GM12872 (cell line): ENCODE measurements at regions not wholly inside any gene's neighbourhood (a gene's known extent, or its start where the extent isn't known, plus 50 kb on each side); places are given as distances from the start of the nearest gene placed in this dataset.

Source experiments
- CTCF ChIP-seq: IDR thresholded peaks from 3 replicates; pipeline ENCODE4 v1.5.1; 2011; ENCODE audit warnings: low read depth, mild to moderate bottlenecking, low read length, moderate library complexity; ENCODE audit not compliant: insufficient read depth

GRCh38 chr11:90753546-90753945, 530.7 kb upstream of the CHORDC1 start:
- TF ChIP-seq CTCF: no peak

GRCh38 chr11:90747057-90747456, 524.2 kb upstream of the CHORDC1 start:
- TF ChIP-seq CTCF: no peak

DNA sequence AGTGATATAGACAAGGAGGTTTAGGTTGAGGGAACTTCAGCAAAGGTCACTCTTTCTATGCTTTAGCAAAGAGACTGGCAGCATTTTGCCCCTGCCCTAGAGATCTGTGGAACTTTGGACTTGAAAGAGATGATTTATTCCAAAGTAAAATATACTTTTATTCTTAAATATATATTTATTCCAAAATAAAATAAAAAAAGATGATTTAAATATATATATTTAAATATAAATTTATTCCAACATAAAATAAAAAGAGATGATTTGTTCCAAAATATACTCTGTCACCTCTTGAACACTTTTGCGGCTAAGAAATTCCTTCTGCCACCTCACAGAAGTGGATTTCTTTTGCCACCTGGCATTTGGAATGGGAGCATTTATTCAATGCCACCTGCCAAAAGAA, 521.3 kb upstream of the CHORDC1 start:
- TF ChIP-seq CTCF: no peak

DNA sequence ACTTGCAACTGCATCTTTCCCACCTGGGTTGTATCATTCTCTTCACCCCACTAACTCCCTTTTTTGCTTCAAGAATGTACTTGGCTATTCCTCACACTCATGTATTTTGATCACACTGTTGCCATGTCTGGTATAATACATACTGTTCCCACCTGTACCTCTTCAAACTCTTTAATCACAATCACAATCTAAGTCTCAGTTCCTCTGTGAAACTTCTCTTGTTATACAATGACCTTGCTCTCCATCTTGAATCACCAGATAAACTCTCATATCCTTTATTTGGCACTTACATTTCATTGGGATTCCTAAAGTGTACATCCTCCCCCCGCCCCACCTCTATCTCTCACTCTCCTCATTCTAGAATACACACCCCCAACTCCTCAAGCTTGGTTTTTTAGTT, 516.0 kb upstream of the CHORDC1 start:
- no peak for TF ChIP-seq CTCF

GRCh38 chr11:90737444-90738050, 514.7 kb upstream of the CHORDC1 start:
- TF ChIP-seq CTCF: no peak

DNA sequence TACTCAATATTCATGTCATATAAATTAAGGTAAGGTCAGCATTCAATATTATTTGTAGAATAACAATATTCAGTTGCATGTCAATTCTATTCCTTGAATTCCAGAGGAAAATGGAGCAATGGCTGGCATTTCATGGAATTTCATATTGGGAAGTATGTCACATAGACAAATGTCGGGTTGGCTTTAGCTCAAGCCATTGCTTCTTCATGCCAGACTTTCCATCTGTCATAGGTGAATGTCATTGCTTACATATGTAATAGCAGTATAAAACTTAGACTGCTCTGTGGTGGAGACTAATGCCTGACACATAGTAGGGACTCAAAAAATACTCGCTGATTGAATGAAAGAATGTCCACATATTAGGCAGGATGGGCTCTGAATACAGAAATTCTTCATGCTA, 509.6 kb upstream of the CHORDC1 start:
- TF ChIP-seq CTCF: no peak

DNA sequence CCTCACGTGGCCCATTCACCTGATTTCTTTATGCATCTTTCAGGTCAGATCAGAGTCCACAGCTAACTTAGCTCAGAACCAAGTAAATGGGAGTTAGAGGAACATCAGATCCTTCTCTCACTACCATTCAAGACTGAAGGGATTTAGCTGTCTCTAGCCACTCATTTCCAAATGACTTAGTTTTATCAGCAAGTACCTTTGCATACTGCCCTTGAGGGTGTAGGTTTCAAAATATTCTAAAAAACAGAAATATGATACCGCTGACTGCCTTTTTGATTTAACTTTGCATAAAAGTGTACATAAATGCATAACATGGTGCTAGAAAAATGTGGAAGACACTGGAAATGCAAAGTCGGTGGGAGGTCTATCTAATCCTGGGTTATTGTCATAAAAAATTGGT, 500.6 kb upstream of the CHORDC1 start:
- TF ChIP-seq CTCF: no peak

- no peak for TF ChIP-seq CTCF
Observed at GRCh38 chr11:90722552-90723190, 499.8 kb upstream of the CHORDC1 start.
